NCI-H2029 treated with DMSO at 0.1 percent for 48 hours (cell line): ENCODE measurements at regions not wholly inside any gene's neighbourhood (a gene's known extent, or its start where the extent isn't known, plus 50 kb on each side); places are given as distances from the start of the nearest gene placed in this dataset.
"Not testable (repeated sequence)": the region's sequence is repeated elsewhere in the genome, so short reads cannot be mapped to it uniquely, and the experiment has no call there.

Experiments
- DNase-seq: peaks from one replicate; lab custom pipeline; 2025; lab: John Stamatoyannopoulos, UW

DNA sequence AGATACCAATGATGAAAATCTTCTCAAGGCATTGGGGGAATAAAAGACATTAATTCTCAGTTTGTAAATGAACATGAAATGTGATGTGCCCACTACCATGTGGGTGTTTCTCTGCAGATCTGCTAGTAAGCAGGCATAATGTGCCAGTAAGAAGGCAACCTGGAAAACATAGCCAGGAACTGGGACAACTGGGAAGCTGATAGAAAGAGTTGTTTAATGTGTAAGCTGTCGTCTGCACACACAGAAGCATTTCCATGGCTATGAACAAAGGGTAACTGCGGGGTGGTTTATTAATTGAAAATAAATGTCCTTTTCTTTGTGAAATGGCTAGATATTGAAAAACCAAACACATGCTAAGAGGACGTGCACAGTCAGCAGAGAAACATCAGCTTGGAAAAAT lies 52.0 kb downstream of the ZC3H11B start:
- DNase-seq: no peak

GRCh38 chr1:219559899-219560298 lies 53.0 kb downstream of the ZC3H11B start:
- DNase-seq: no peak

DNA sequence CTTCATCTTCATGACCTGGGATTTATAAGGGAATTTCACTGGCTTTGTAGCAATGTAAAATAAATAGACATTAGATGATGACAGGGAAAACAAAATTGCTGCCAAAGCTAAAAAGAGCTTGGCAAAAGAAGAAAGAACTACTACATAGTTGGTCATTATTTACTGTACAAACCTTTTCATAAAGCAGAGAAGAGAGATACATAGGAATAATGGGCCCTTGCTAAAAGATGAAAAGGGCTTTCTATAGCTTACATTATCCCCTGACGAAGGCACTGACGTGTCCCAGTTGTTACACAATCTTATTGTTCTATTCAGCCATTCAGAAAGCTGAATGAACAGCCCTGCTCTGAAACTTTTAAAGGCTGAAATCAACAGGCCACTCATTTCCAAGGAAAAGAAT lies 57.1 kb downstream of the ZC3H11B start:
- no peak for DNase-seq

DNA sequence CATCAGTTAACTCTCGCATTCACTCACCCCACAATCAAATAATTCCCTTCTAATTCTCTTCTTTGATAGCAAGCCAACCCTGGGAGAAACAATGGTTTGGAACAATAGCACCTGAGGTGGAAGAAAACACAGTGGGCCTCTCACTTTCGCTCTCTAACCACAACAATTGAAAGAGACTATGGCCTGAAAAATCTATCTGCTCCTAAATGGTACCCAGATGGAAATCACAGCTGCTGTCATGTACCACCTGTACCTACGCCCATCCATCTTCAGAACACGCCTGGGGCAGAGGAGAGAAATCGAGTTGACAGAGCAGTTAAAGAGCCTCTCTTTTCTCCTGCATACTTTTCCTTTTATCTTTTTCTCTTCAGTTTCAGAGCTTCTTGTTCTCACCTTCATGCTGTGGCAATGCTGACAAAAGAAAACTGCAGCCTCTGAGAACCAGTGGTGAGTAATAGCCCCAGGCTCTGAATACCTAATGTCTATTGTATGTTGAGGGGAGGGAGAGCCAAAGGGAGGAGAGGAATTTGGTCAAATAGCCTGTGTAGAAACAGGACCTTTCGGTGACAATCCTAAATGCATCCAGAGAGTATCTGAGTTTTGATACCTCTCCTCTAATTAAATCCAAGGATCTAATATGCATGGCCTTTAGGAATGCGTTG lies 57.7 kb downstream of the ZC3H11B start:
- no peak for DNase-seq

GRCh38 chr1:219553934-219554502 lies 58.9 kb downstream of the ZC3H11B start:
- DNase-seq: no peak

- DNase-seq: no peak
Observed at GRCh38 chr1:219550201-219550600, 62.7 kb downstream of the ZC3H11B start.

DNA sequence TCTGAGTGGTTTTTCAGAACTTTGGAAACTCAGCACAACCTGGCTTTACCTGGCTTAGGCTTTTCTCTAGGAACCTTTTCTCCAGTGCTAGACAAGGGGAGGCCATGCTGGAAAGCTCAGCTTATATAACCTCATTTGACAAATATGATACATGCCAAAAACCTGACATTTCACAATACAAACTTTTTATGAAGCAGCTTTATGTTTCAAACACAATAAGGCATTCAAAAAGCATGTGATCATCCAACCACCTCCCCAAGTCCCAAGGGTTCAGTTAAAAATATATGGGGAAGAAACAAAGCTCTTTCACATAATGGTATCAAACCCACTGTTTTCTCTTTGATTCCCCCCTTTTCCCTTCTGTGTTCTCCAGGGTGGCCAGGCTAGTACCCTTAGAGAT lies 63.7 kb downstream of the ZC3H11B start:
- DNase-seq: no peak

DNA sequence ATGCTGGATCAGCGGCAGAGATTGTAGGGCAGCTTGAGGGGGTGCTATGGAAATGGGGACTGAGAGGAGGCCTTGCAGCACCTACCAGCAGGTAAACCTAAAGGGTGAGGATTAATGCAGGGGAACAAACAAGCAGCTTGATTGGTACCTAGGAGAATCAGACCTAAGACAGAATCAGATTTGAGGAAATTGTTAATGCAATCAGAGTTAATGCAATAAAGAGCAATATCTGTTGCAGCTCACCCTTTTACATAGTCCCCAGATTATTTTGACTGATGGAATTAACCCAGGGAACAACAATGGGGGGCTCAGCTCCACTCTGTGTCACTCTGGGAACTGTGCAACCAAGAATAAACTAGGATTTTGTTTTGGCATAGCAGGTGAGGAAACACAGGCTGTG lies 64.5 kb downstream of the ZC3H11B start:
- no peak for DNase-seq

DNA sequence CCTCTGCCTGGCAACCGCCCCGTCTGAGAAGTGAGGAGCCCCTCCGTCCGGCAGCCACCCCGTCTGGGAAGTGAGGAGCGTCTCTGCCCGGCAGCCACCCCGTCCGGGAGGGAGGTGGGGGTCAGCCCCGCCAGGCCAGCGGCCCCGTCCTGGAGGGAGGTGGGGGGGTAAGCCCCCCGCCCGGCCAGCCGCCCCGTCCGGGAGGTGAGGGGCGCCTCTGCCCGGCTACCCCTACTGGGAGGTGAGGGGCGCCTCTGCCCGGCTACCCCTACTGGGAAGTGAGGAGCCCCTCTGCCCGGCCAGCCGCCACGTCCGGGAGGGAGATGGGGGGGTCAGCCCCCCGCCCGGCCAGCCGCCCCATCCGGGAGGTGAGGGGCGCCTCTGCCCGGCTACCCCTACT lies 67.1 kb downstream of the ZC3H11B start:
- not testable (repeated sequence) for DNase-seq

DNA sequence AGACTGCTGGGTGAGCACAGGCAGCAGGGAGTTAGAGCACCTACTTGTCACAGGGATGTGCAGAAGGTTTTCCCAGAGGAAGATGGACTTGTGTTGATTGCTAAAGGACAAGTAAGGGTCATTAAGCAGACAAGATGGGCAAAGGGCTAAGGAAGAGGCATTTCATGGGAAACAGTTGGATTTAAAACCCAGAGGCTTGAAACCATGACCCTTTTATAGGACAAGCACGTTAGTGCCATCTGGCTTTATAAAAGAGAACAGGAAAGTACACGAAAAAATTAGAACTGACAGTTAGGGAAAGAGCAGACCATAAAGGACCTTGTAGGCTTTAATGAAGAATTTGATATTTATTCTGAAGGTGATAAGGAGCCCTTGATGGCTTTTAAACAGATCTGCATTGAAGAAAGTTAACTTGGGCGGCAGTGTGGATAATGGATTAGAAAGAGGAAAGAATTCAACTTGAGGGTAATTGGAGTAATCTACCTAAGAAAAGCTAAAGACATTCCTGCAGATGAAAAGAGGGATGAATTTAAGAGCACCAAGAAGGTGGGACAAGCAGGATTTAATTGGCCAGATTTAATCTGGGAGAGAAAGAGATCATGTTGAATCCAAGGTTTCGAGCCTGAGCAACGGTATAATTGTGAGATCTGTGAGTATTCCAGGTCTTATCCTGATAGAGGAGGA lies 68.6 kb downstream of the ZC3H11B start:
- DNase-seq: no peak

GRCh38 chr1:219542828-219543518 lies 69.9 kb downstream of the ZC3H11B start:
- DNase-seq: no peak

- no peak for DNase-seq
Observed at GRCh38 chr1:219541946-219542345, 71.0 kb downstream of the ZC3H11B start.

- no peak for DNase-seq
Observed at GRCh38 chr1:219539645-219540254, 73.2 kb downstream of the ZC3H11B start.

DNA sequence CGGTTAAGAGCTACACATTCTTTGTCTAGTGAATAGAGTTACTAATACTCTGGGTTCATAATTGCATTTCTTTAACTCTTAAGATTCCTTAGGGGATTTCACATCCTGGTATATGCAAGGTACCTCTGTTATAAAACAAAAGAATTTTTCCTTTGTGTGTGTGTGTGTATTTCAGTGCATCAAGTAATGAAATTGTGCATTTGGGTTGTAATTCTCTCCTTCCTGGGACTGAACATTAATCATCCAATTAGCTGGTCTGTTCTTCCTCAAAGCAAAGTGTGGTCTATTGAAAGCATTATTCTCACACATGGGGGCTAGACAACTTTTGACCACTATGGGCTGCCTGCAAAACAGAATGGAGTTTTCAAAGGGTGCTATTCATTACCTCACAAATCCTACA lies 74.0 kb downstream of the ZC3H11B start:
- DNase-seq: no peak

DNA sequence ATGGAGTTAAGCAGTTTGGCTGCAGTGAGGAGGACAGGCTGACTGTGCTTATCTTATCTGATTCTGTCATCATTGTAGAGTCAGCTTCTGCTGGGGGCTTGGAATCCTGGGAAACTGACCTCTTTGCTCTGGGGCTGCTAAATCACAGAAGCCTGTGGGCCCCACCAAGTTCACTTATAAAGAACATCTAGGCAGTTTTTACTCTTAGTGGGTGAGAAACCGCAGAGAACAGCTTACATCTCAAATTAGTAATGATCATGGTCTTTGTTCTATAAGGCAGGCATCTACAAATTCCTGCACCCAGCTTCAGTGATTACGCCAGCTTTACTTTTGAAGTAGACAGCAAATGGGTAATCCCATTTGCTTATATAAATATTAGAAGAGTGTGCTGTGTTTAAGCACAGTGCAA lies 75.7 kb downstream of the ZC3H11B start:
- DNase-seq: no peak

DNA sequence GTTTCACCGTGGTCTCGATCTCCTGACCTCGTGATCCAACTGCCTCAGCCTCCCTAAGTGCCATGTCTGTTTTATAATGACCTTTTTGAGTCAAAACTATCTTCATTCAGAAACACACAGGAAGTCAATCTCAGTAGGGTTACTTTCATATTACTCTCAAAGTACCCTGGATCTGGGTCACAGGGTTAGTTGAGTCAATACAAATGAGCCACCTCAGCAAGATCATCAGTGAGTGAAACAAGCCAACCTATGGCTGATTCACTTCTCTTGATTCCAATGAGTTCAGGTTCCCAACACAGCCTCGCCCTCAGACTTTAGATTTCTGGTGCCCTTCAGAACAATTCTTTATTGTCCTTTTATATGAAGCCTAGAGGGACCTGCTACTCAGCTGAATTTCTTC lies 76.9 kb downstream of the ZC3H11B start:
- no peak for DNase-seq

DNA sequence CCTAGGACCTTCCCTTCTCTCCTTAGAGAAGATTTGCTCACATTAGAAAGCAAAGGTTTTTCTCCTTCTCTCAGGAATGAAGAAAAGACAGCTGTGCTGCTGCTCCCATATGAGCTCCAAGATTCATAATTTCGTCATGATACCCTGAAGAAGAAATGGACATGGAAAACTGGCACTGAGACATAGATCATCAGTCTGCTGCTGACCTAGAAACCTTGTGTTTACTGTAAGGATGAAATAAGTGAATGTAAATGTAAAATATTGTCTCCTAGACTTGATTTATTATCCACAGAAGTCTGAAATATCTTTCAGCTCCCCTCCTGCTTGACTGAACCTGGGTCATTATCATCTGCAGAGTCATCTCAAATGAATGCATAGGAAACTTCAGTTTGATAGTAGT lies 77.9 kb downstream of the ZC3H11B start:
- no peak for DNase-seq

DNA sequence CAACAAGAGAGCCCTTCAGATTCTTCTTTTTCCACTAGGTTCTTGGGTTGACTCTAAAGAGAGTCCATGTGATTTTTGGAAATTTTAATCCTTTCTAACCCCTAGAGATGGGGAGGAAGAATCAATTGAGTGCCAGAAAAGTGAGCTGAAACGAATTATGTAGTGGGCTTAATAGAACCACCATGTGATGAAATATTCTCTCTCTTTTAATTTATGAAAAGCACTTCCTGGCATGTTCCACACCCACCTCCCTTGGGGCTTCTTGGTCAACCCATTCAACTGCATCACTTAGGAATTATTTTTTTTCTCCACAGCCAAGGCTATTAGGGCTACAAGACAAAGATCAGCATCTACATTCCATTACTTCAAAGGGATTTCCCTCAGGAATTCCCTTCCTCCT lies 79.6 kb downstream of the ZC3H11B start:
- no peak for DNase-seq

DNA sequence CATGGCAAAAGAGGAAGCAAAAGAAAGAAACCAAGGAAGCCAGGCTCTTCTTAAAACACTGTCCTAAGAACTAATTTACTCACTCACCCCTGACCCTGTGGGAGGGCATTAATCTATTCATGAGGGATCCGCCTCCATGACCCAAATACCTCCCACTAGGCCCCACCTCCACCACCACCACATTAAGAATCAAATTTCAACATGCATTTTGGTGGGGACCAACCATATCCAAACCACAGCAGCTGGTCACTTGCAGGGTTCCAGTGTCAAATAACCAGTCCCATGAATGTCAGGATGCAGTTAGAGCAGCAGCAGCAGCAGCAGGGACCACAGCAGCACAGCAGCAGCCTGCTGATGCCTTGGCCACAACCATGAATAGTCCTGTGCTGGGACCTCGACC lies 83.8 kb downstream of the ZC3H11B start:
- DNase-seq: no peak

DNA sequence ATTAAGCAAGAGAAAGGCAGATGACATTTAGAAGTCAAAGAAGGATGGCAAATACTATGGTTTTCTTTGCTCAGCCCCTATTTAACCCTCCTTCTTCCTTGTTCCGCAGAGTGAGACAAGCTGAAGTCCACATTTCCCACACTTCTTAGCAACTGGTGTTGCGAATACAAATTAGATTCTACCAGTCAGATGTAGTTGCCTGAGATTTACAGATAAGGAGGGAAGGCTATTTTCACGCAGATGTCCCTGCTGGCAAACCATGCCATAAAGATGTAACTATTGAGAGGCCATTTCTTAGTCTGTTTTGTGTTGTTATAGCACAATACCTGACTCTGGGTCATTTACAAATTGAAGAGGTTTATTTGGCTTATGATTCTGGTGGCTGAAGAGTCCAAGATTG lies 84.3 kb downstream of the ZC3H11B start:
- no peak for DNase-seq

- DNase-seq: no peak
Observed at GRCh38 chr1:219527994-219528393, 84.9 kb downstream of the ZC3H11B start.

DNA sequence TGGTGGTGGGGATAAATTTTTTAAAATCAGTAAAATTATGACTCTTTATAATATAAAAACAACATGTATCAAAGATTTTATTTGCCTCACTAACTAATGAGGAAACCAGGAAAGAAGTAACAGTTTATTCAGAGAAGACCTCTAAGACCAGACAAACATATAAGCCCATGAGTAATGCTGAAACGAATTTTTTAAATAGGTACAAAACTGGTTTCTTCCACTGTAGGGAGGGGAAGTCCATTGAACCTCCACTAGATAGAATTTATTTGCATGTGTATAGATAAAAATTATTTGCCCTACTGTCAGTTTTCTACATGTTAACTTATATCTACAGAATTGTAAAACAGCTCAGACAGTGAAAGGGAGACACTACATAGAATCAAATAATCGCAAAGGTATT lies 86.8 kb downstream of the ZC3H11B start:
- DNase-seq: no peak

- no peak for DNase-seq
Observed at GRCh38 chr1:219523411-219523810, 89.5 kb downstream of the ZC3H11B start.
